ENCODE measurements at regions not wholly inside any gene's neighbourhood (a gene's known extent, or its start where the extent isn't known, plus 50 kb on each side); places are given as distances from the start of the nearest gene placed in this dataset.
A peak's percentile ranks its signal among the peaks of the same experiment; 100 is the strongest.

DNA sequence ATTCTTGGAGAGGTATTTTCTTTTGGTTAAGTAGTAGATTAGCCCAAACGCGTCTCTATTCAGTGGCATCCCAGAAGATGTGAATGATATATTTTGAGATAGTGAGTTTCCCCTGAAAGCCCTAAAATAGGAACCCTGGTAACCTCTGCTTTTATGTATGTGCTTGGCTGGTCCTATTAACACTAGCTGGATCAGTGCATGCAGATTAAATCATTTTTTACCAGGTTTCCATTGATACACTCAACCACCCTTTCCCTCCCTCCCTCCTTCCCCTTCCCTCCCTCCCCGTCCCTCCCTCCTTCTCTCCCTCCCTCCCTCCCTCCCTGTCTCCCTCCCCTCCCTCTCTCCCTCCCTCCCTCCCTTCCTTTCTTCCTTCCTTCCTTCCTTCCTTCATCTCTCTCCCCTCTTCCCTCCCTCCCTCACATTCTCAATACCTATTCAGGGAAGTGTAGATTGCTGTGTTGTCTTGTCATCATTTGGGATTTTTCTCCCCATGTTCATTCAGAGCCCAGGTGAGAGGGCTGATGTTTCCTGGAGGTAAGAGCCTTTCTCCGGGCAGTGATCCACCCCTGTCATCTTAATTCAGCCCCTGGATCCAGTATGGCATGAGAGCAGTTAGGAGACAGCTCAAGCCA is 406.8 kb downstream of the PRDM2 start:
- no peak for DNase-seq

DNA sequence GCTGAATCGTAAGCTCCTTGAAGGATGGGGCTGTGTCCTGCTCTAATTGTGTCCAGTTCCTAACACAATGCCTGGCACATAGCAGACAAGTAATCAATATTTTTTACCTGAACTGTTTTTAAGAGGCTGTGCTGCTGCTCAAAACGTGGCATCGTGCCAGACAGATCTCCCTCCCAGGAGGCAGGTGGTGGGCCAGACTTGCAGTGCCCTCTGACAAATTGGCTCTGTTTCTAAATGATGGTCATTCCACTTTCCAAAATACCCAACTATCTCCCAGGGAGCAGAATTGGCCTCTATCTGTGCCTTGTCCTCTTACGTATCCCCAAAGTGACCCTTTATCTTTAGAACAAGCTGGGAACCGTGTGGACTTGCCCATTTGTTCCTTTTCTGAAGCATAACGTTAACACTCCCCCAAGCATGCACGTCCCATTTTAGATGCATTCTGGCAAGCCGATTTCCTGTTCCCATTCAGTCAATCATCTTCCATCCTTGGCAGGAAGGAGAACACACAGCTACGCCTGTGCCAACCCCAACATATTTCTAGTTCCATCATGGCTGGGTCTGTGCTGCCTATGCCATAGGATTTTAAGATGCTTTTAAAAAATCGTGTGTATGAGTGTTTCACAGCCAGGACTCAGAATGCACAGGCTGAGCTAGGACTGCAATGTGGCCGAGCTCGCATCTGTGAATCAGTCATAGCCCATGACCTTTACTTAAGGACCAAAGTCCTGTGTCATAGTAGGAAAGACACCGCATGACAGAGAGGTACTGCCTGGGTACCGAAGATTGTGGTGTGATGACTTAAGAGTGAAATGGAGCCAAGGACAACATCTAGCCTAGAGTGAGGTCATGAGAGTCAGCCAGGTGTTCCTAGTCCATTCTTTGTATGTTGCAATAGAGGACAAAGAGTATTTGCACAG is 408.6 kb downstream of the PRDM2 start:
- DNase-seq, result no peak

DNA sequence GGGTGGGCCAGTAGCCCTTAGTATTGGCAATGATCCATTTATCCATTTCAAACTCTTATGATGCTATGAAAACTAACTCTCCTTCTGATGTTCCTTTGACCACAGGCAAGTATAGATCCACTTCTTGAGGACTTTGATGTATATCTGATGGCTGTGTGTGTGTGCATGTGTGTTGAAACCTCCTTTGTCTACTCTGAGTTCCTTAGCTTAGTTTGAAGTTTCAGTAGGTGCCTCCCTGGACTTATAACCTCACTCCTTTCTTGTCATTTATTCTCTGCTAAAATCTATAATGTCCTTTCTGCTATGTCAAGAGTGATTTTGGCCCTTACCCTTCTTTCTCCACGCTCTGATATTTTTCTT is 409.3 kb downstream of the PRDM2 start:
- DNase-seq, result no peak

DNA sequence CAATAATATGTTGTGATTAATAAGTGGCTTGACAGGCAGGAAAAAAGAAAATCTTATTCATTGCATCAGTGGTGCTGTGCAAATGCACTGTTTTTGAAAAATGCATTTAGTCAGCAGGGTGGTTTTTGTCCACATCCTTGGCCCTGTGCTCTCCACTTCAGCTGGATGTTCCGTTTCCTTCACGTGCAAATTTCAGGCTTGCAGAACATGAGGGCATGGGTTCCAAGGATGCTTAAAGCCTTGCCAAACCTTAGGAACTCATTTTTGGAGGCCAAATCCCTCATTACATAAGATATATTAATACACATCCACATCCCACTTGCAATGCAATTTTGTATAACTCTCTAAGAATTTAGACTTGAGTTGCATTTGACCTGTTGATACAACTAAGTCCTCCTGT is 410.1 kb downstream of the PRDM2 start:
- no peak for DNase-seq

GRCh38 chr1:14111121-14111520 is 411.1 kb downstream of the PRDM2 start:
- no peak for DNase-seq

- no peak for DNase-seq
Measured at GRCh38 chr1:14112613-14113012, 412.6 kb downstream of the PRDM2 start.

DNA sequence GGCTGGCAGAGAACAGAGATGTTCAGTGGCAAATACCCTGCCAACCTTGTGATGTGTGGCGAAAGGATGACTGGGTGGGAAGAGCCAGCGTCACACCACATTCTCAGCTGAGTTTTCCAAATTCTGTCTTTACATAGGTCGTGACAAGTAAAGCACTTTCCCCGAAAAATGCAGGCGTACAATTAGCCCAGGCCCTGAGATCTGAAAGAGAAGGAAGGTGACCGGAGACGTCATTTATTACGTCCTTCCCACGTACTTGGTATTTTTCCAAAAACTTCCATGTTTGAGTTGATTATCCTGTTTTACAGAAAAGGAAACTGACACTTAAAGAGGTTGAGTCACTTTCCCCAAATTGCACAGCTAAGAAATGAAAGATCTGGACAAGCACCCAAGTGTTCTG is 413.3 kb downstream of the PRDM2 start:
- no peak for DNase-seq

GRCh38 chr1:14113841-14114567 is 414.0 kb downstream of the PRDM2 start:
- peak; percentile 51 for DNase-seq

DNA sequence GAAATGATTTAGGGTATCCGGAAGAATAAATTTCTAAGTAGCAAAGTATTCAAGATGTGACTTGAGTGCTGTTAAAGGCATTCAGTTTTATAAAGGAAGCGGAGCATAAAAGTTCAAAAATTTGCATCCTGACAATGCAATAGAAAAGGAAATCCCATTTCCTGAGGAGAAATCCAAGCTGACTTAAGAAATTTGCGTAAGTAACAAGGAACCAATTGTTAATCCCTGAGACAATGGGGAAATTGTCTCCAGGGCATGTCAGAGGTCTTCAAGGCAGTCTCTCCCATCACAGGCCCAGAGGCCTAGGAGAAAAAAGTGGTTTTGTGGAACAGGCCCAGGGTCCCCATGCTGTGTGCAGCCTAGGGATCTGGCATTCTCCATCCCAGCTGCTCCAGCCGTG is 416.0 kb downstream of the PRDM2 start:
- DNase-seq, result no peak

DNA sequence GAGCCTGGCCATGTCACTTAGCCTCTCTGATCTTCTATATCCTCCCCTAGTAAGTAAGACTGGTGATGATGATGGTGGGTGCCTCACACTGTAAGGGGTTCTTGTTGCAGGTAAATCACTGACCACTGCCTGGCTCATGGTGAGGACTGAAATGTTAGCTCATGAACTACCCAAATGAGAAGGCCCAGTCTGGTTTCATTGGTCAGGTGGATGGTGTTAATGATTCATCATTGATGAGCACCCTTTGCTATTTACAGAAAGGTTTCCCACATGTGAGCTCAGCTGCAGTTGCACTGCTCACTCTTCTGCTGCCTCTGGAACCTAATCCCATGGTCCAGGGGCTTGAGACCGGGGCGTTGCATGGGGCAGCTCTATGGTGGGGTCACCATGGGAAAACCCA is 417.7 kb downstream of the PRDM2 start:
- DNase-seq, result no peak

DNA sequence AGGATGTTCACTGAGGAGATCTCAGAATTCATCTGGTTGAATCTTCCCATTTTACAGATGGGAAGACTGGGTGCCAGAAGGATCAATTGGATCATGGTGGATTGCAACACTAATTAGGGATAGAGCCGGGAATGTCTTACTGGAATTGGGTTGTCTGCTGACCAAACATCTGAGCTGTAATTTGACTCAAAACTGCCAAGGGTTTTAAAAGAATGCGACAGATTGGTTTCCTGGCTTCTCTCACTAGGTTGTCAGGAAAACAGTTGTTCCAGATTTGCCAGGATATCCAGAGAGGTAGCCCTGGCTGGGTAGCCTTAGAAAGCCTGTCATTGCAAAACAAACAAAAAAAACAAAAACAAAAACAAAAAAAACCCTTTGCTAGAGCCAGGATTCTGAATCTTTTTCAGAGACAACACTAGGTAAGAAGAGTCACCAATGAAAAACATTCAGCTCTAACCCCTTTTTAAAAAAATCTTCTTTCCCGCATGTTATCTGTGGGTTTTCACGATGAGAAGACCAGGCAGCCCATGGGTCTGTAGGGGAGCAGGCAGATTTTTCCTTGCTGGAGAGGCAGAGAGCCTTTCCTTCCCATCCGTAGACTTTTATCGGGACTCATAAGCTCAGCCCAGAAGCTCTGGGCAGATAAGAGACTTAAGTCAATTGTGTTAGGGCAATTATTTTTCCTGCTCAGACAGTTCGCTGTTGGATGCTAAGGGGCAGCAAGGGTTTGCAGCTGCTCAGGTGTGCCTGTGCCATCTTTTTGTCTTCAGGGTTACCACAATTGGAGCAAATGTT is 418.9 kb downstream of the PRDM2 start:
- DNase-seq, result no peak

DNA sequence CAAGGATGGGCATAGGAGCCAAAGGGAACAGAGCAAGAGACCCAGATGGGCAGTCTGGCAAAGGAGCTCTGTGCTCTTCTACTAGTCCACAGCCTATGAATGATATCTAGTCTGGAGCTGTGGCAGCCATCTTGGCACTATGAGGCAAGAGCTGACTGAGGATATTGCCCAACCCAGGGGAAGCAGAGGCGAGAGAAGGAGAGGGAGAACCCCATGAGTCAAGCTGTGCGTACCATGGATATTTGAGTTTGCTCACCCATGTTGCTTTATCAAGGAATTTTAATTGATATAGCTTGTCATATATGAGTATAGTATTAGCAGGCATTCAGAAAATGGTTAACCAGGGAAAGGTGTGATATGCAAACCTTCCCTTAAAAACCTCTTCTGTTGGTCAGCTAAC is 420.9 kb downstream of the PRDM2 start:
- no peak for DNase-seq

DNA sequence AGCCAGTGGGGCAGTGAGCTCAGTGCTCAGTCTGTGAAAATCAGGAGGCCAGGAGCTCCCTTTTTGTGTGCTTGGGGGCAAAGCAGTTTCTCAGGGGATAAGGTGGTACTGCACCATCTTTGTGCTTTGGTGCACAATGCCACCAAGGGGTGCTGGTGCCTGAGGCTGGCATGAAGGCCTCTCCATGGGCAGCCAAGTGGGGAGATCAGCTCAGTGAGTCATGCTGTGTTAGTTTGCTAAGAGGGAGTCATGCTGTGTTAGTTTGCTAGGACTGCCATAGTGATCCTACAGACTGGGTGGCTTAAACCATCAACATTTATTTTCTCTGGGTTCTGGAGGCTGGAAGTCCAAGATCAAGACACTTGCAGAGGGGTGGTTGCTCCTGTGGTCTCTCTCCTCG is 428.1 kb downstream of the PRDM2 start:
- DNase-seq, result no peak

- no peak for DNase-seq
Measured at GRCh38 chr1:14129009-14129408, 429.0 kb downstream of the PRDM2 start.

GRCh38 chr1:14135070-14135469 is 435.1 kb downstream of the PRDM2 start:
- DNase-seq, result no peak

GRCh38 chr1:14136152-14136763 is 436.3 kb downstream of the PRDM2 start:
- no peak for DNase-seq

- no peak for DNase-seq
Measured at GRCh38 chr1:14136881-14137280, 436.9 kb downstream of the PRDM2 start.

DNA sequence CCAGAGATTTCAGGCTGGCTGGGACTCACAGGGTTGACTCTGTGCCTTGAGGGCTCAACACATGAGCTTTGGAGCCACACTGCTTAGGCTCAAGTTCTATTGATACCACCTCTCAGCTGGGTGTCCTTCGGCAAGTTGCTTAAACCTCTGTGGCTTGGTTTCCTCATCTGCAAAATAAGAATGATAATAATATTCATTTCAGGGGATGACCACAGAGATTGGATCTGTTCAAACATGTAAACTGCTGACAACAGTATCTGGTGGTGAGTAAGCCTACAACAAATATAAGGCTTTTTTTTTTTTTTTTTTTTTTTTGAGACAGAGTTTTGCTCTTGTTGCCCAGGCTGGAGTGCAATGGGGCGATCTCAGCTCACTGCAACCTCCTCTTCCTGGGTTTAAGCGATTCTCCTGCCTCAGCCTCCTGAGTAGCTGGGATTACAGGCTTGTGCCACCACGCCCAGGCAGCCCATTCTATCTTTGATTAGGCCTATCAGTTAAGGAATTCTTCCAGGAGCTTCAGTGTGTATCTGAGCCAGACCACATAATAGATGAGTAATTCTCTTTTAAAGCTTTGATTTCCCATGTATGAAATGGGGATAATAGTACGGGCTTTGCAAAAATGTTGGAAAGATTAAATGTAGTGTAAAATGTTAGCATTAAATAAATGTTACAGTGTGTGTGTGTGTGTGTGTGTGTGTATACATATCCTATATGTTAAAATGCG is 437.6 kb downstream of the PRDM2 start:
- no peak for DNase-seq

GRCh38 chr1:14138135-14138506 is 438.1 kb downstream of the PRDM2 start:
- no peak for DNase-seq

DNA sequence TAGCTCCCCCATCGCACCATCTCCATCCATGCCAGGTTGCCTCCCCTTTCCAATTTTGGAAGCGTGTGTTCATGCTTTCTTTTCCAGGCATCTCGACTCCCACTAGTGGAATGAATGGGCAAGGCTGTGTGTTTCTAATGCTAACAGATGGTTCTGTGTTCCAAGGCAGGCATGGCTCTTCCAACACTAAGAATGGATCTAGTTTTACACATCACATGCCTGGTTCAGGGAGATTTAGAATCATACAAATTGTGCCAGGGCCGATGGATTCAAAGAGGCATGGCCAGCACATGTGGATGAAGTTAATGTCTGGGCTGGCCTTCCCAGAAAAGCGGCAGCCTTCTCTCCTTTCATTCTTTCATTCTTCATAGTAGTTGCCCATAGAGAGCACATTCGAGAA is 438.7 kb downstream of the PRDM2 start:
- DNase-seq, result no peak

DNA sequence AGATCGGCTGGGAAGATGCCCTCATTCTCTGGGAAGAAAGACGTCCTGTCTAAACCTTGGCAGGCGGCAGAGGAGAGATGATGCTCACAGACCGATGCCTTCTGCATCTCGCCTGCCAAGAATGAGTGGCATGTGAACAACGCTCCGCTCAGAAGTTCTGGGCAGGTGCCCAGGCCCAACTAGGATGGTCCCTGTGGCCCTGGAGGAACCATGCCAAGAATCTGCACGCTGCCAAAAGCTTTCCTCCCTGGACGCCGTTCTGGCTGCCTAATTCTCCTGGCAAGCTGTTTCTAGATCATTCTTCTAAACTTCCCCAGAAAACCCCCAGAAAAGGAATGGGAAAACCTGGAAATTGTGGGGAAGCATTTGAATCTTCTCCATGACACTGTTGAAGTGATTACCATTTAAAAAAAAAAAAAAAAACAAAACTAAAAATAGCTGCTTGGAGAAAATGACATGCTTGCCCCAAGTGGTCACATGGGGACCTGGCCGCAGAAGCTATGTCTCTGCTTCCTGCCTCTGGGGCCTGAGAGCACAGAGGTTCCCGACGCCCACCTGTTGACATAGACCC is 440.9 kb downstream of the PRDM2 start:
- DNase-seq, result no peak

DNA sequence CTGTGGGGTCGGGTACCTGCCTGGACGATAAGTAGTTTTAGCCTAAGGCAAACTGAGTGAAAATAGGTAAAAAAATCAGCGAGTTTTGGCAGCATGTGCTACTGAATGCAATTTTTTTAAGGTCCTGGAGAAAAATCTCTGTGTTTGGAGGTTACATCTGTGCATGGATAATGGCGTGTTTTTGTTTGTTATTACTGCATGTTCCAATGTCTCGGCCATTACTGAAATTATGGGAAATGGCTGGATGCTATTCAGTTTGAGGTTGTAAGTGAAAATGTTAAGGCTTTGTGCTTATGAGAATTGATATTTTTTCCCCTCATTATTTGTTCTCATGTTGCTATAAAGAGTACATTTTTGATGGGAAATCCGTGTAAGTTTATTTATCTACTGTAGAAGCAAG is 441.7 kb downstream of the PRDM2 start:
- no peak for DNase-seq
